NCI-H82 treated with DMSO at 0.1 percent for 48 hours (cell line): ENCODE measurements at regions not wholly inside any gene's neighbourhood (a gene's known extent, or its start where the extent isn't known, plus 50 kb on each side); places are given as distances from the start of the nearest gene placed in this dataset.

Experiments
- DNase-seq: peaks from one replicate; lab custom pipeline; 2025; ENCODE audit not compliant: unreplicated experiment; lab: John Stamatoyannopoulos, UW

DNA sequence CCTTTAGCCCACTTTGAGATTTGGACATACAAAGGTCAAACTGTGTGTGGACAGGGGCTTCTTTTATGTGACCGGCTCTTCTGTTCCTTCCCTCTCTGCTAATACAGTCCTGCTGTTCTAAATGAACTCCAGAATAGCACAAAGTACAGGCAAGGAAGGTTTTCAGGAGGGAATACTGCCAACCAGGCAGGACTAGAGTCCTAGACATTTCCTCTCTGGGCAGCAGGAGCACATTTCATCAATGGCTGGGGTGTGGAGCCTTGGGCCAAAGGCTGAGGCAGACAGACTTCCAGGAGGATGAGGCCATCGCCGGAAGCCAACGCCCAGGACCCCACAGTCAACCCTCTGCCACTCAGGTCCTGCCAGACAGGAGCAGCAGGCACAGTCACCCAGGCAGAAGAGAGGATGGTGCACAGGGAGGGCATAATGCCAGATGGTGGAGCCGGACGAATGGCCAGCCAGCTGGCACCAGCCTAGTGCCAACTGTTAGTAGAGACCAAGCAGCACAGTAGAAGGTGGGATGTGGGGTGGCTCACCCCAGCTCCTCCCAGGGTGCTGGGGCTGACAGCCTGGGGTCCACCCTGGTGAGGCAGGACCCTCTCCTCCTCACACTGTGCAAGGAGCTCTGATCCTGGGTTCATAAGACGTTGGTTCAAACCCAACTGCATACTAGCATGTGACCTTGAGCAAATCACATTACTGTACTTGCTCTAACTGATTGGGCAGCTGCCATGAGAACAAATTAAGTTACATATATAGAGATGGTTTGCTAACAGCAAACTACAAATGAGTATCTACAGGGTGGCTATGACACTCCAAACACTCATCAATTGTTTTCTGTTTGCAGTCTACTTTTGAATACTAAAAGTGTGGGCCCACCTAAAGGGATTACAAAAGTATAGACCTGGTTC, 410.7 kb downstream of the SIPA1L2 start:
- no peak for DNase-seq

GRCh38 chr1:232213928-232214327, 416.0 kb downstream of the SIPA1L2 start:
- DNase-seq: no peak

GRCh38 chr1:232212253-232212652, 417.7 kb downstream of the SIPA1L2 start:
- DNase-seq: no peak

GRCh38 chr1:232211149-232211548, 418.8 kb downstream of the SIPA1L2 start:
- no peak for DNase-seq

GRCh38 chr1:232209357-232209756, 420.6 kb downstream of the SIPA1L2 start:
- DNase-seq: no peak

DNA sequence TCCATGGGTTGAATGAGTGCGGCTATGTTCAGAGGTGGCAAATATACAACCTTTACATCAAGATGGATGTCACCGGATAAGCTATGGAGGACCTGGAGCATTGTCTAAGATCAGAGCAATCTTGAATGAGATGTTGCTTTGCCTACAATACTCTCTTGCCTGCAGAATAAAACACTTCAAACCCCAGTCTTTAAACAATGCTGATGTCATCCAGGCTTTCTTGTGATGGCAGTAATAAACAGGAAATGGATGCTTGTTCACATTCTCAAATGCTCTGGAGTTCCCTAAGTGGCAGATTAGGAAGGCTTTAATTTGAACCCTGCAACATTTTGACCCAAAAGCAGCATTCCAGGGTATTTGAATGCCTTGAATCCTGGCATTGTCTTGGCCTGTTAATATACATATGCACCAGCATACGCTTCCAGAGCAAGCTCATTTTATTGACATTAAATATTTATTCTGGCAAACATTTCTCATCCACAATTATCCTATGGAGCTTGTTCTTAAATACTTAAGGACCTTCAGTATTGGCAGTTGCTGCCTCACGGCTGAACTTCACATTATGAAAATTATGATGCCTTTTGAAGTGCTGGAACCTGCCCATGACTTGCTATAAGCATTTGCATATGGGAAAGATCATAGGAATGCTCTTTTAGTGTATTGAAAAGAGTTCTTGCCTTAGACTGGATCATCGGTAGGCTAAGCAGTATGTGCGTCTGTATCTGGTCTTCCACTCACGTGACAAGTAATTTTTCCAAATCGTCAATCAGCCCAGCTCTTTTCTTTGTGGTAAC, 422.7 kb downstream of the SIPA1L2 start:
- DNase-seq: no peak

DNA sequence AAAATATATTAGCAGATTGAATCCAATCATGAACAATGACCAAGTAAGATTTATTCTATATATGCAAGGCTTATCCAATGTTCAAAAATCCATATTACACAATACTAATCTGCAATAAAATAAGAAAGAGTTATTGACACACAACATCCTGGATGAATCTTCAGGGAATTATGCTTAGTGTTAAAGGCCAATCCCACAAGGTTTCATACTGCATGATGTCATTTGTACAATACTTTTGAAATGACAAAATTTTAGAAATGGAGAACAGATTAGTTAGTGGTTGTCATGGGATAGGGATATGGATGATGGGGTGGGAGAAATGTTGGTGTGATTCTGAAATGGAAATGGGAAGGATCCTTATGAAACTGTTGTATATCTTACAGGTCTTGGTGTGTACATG, 425.7 kb downstream of the SIPA1L2 start:
- no peak for DNase-seq

DNA sequence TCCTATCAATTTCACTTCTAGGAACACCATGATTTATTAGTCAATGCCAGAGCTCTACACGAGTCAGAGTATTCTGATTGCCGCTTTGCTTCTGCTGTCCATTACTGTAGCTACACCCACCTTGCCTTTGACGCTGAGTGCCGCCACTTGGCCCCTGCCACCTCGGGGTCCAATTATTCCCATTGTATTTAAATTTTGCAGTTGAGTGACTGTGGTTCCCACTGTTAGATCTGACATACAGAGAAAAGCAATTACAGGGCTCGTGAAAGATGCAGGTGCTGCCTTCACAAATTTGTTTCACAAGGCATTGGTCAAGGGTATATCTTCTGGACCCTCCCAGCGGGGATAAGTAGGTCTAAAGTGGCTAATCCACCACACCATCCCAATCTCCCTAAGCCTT, 428.9 kb downstream of the SIPA1L2 start:
- DNase-seq: no peak

DNA sequence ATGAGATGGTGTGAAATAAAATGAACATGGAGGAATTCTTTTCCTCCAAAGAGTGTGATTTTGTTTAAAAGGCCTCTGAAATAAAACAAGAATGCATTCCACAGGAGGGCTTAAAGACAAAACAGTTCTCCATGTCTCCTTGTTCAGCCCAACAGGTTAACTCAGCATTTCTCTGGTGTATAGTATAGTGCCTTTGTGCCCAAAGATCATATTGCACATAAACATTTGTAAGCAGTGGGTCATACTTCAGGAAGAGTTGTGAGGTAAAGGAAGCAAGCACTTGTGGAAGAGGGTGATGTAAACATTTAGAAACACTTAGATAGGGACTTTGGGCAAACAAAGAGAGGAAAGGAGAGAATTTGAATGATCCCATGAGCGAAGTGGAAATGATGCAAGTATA, 433.9 kb downstream of the SIPA1L2 start:
- DNase-seq: no peak

DNA sequence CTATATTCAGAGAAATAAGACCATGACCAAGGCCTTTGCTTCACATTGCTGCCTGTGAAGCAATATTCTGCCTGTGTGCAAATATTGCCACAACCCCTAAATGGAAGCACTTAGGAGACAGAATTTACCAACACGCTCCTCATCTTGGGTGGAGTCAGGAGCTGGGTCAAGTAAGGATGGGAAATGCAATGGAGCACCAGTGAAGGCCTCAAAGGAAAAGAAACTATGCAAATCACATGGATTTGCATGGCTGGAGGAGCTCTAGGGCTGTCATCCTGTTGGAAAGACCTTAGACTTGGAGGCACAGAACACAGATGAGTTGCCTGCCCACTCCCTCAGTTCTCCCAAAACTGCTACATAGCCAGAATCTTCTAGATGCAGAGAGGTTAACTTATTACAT, 435.5 kb downstream of the SIPA1L2 start:
- no peak for DNase-seq

- no peak for DNase-seq
Measured at GRCh38 chr1:232193451-232193783, 436.5 kb downstream of the SIPA1L2 start.

- DNase-seq: no peak
Measured at GRCh38 chr1:232192781-232193450, 437.0 kb downstream of the SIPA1L2 start.

GRCh38 chr1:232191560-232191959, 438.4 kb downstream of the SIPA1L2 start:
- no peak for DNase-seq

DNA sequence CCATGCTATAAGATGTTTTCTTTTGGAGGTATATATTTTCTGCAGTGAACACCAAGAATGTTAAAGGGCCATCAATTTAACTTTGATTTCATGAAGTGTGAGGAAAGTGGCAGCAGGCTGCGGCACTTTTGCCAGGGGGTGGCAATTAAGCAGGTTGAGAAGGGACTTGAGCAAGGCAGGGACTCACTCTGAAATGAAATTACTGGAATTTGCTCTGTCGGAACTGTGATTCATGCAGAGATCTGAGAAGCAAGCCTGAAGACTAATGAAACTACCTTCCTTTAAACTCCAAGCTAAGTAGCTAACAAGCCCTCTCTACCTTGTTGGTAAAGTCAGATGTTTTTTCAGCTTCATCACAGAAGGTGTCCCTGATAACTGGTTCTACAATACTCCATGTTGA, 441.6 kb downstream of the SIPA1L2 start:
- DNase-seq: no peak

DNA sequence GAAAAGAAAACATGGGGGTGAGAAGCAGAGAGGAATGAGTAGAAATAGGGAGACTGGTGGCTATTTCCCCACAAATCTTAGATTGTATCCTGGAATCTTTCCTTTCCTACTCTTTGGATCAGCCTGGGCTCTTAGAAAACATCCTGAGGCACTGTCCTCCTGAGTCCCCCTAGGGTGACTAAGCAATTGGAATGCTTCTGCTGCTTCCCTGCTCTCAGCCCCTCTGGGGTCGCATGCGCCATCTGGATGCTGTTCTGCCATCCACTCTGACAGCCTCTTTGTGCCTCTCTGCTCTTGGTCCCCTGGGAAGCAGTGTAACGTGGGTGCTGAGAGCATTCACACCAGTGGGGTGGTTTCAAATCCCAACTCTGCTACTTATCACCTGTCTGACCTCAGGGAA, 443.0 kb downstream of the SIPA1L2 start:
- no peak for DNase-seq

DNA sequence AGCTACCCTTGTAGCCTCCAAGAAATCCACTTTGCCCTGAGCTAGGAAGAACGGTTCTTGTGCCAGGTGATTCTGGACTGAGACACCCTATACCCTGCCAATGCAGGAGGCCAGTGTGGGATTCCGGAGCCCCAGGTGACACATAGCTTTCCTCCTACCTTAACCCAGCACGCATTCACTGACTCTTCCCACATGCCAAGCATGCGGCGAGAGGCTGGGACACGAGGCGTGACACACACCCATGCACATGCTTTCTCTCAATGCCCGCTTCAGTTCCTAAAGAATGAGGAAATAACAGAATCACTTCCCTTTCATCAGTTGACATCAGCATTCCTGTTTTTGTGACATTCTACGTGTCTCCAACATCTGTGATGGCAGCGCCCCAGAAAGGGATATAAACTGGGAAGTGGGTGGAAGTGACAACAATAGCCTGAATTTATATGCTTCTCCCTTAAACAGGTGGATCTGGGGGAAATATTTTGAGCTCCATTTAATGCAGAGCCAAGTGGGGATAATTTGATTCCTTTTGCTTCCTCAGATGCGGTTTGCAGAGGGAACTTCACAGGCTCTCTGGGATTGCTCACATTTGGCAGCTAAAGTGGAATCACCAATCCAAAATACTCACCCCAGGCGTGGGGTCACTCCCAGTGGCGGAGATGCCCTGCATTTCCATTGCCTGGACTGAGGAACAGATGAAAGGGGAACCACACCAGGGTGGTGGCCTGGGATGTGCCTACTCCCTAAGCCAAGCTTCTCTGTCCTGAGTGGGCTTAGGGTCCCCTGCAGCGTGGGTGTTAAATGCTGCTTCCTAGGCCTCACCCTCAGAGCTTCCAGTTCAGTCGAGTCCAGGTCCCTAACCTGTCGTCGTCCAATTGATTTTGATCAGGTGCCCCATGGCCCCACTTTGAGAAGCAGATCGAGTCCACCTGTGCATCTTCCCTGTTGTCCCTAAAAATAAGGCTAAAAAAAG, 445.1 kb downstream of the SIPA1L2 start:
- no peak for DNase-seq

GRCh38 chr1:232183802-232184201, 446.1 kb downstream of the SIPA1L2 start:
- no peak for DNase-seq

DNA sequence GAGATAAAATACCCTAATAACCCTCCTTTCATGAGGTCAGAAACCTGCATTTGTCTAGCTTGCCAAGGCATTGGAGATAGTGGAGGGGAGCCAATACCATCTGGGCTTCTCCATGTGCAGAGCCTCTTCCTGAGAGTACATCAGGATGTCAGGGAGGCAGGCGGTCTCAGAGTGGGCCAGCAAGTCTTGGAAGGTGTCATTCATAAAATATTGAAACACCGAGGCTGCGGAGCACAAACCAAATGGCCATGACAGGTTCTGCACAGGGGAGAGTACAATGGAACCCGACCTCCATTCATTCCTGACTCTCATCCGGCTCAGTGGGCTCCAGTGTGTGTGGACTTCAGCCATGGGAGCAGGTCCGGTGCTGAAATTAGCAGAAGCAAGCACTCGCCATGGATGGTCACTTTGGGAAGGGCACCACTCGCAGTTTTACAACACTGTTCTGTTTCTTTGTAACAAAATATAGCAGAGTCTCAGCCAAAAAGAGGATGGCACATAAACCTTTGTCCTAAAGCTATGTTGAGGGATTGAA, 446.6 kb downstream of the SIPA1L2 start:
- no peak for DNase-seq

DNA sequence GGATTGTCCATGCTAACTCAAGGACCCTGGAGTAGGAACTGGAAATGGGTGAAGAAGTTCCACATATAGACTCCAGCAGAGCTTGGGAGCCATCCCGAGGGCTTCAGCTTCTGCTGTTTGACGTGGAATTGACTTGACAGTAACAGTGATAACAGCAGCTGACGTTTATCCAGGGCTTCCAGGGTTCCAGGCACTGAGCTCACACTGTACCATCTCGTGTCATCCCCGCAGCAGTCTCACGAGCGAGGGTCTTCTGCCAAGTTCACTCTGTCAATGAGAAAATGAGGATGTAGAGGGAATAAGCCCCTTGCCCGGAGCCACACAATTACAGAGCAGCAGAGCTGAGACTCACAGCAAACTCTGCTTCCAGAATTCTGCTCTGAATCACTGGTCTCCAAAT, 447.7 kb downstream of the SIPA1L2 start:
- DNase-seq: no peak

DNA sequence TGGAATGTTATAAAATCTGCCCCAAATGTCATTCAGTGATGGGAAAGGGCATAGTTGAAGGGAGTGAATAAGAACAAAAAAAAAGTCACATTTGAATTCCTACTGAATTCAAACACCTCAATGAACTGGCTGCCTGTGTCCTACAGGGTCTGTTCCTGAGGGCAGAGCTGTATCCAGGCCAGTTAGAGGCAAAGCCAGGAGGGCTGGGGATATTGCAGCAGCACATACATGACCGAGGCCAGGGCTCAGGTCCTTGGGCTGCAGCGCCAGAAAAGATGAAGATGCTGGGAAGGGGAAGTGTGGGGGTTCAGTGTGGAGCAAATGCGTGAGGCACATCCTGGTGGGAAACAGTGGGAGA, 449.2 kb downstream of the SIPA1L2 start:
- DNase-seq: no peak
